RWPE1 (cell line): ENCODE measurements at regions not wholly inside any gene's neighbourhood (a gene's known extent, or its start where the extent isn't known, plus 50 kb on each side); places are given as distances from the start of the nearest gene placed in this dataset.

Source experiments
- CTCF ChIA-PET: fragments of 350-600 bp; sonication (Branson Sonifier 250); formaldehyde crosslinking; extraction: SDS; loops from one replicate; lab custom pipeline; 2021; lab: Yijun Ruan, JAX
- POLR2A ChIA-PET: fragments of 400-600 bp; formaldehyde crosslinking; extraction: SDS; loops from one replicate; lab custom pipeline; 2020; ENCODE audit warnings: antibody characterized with exemption; ENCODE audit not compliant: low non-redundant PET; lab: Yijun Ruan, JAX
- DNase-seq: peaks from one replicate; pipeline ENCODE4 v3.0.0; 2012; ENCODE audit warnings: low spot score
- H3K27ac ChIP-seq: fragments of 450-650 bp; 2 replicates; pipeline ENCODE4 v1.5.1; 2017
- TF ChIP-seq, protein P1 (sequence below): fragments of 450-650 bp; conservative IDR thresholded peaks from 2 replicates; pipeline ENCODE4 v1.5.1; 2017; ENCODE audit warnings: low read depth, mild to moderate bottlenecking

DNA sequence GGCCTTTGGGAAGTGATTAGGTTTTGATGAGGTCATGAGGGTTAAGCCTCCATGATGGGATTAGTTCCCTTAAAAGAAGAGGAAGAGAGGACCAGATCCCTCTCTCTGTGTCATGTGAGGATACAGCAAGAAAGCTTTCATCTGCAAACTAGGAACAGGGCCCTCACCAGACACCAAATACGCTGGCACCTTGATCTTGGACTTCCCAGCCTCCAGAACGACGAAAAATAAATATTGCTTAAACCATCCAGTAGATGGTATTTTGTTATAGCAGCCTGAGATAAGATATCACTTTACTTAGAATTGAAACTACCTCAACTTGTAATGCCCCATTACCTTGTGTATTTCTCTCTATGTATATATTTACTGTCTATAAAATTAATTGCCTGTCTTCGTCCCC lies 65.4 kb upstream of the NNAT start:
- ChIA-PET POLR2A (no interaction called here), CTCF (interaction anchor here (0.7 kb wide), 1 partner anchor 66 kb away, joined by 3 read pairs; no protein-coding TSS in a partner anchor)
- no peak overlapping the region for H3K27ac ChIP-seq
- TF ChIP-seq, protein P1, sequence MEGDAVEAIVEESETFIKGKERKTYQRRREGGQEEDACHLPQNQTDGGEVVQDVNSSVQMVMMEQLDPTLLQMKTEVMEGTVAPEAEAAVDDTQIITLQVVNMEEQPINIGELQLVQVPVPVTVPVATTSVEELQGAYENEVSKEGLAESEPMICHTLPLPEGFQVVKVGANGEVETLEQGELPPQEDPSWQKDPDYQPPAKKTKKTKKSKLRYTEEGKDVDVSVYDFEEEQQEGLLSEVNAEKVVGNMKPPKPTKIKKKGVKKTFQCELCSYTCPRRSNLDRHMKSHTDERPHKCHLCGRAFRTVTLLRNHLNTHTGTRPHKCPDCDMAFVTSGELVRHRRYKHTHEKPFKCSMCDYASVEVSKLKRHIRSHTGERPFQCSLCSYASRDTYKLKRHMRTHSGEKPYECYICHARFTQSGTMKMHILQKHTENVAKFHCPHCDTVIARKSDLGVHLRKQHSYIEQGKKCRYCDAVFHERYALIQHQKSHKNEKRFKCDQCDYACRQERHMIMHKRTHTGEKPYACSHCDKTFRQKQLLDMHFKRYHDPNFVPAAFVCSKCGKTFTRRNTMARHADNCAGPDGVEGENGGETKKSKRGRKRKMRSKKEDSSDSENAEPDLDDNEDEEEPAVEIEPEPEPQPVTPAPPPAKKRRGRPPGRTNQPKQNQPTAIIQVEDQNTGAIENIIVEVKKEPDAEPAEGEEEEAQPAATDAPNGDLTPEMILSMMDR = no peak
- DNase-seq = no peak

DNA sequence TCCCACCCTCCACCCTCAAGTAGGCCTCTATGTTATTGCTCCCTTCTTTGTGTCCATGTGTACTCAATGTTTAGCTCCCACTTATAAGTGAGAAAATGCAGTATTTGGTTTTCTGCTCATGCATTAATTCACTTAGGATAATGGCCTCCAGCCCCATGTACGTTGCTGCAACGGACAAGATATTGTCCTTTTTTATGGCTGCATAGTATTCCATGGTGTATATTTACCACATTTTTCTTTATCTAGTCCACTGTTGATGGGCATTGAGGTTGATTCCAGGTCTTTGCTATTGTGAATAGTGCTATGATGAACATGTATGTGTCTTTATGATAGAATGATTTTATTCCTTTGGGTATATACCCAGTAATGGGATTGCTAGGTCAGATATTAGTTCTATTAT lies 64.1 kb upstream of the NNAT start:
- ChIA-PET CTCF (no interaction called here), POLR2A (no interaction called here)
- H3K27ac ChIP-seq = no peak overlapping the region
- DNase-seq = no peak
- TF ChIP-seq, protein P1 = no peak

DNA sequence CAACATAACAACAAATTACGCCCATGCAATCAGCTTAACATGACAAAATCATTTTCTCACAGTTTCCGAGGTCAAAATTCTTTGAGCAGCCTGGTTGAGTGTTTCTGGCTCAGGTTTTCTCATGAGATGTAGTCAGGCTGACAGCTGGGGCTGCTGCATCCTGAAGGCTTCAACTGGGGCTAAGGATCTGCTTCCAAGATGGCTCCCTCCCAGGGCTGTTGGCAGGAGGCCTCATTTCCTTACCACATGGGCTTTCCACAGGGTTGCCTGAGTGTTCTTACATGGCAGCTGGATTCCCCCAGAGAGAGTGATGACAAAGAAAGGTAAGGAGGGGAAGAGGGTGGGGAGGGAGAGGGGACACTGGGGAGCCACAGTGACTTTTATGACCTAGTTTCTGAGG lies 63.1 kb upstream of the NNAT start:
- TF ChIP-seq, protein P1 = no peak
- H3K27ac ChIP-seq = no peak overlapping the region
- POLR2A ChIA-PET = no interaction called here
- no peak for DNase-seq
- CTCF ChIA-PET = no interaction called here

- CTCF ChIA-PET = no interaction called here
- POLR2A ChIA-PET = no interaction called here
- no peak overlapping the region for H3K27ac ChIP-seq
- TF ChIP-seq, protein P1 = no peak
- DNase-seq = no peak
Observed at GRCh38 chr20:37458761-37459160, 62.3 kb upstream of the NNAT start.

- no peak overlapping the region for H3K27ac ChIP-seq
- ChIA-PET POLR2A (no interaction called here), CTCF (no interaction called here)
- DNase-seq = no peak
- TF ChIP-seq, protein P1 = no peak
Observed at GRCh38 chr20:37461405-37461804, 59.6 kb upstream of the NNAT start.

DNA sequence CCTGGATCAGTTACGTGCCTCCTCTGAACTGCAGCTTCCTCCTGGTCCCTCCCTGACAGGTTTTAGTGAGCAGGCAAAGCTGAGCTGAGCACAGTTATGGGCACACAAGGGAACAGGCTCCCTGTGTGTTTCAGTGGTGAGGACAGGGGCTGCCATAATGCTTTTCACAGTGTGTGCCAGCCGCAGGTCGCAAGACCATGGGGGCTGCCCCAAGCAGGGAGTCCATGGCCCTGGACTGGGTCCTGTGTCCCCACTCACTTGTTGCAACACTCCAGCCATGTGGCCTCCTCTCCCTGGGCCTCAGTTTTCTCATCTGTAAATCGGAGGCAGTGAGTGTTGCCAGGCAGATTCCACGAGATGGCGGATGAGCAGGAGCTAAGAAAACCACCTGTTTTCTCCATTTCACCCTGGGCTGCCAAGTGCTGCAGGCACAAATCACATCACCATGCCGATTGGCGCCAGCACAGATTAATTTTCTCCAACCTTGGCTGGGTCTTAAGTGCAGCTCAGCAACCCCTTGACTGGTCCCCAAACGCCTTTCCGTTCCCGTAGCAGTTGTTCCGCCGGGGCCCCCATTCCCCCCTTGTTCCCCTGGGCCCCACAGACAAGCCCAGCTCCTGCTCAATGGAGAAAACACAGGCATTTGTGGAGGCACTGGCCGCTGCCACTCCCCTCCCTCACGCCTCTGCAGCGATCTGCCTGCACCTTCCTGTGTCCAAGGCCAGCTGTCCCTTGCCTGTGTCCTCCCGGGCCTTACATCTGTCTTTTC lies 57.1 kb upstream of the NNAT start:
- TF ChIP-seq, protein P1 = no peak
- H3K27ac ChIP-seq = no peak overlapping the region
- POLR2A ChIA-PET = no interaction called here

More for the DNA sequence above, 57.1 kb upstream of the NNAT start:
- CTCF ChIA-PET = no interaction called here
- DNase-seq = no peak
